HG03196 (cell line): ENCODE measurements at regions not wholly inside any gene's neighbourhood (a gene's known extent, or its start where the extent isn't known, plus 50 kb on each side); places are given as distances from the start of the nearest gene placed in this dataset.
"Not testable (repeated sequence)": the region's sequence is repeated elsewhere in the genome, so short reads cannot be mapped to it uniquely, and the experiment has no call there.

ENCODE experiments used
- ATAC-seq: cut with Tn5 transposase; IDR thresholded peaks from one replicate; pipeline ENCODE4 v1.9.1; 2021; ENCODE audit not compliant: unreplicated experiment

- peak; percentile 90 for ATAC-seq
Observed at GRCh38 chr12:75944097-75944904, 87.3 kb downstream of the PHLDA1 start.

DNA sequence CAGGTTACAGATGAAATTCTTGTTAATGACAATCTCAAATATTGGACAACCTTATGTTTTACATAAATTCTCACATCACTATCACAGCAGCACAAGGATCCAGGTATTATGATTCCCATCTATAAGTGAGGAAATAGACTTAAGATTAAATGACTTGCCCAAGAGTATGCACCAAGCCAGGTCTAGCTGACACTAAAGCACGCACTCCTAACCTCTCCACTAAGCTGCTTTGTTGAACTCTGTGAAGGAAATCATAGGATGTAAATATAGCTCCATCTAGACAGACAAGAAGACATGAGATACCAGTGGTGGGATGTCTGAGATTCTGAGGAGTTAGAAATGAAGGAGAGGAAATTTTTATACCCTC, 87.9 kb downstream of the PHLDA1 start:
- no peak for ATAC-seq

DNA sequence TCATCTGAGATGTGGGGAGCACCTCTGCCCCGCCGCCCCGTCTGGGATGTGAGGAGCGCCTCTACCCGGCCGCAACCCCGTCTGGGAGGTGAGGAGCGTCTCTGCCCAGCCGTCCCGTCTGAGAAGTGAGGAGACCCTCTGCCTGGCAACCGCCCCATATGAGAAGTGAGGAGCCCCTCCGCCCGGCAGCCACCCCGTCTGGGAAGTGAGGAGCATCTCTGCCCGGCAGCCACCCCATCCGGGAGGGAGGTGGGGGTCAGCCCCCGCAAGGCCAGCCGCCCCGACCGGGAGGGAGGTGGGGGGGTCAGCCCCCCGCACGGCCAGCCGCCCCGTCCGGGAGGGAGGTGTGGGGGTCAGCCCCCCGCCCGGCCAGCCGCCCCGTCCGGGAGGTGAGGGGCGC, 89.9 kb downstream of the PHLDA1 start:
- ATAC-seq, result not testable (repeated sequence)

DNA sequence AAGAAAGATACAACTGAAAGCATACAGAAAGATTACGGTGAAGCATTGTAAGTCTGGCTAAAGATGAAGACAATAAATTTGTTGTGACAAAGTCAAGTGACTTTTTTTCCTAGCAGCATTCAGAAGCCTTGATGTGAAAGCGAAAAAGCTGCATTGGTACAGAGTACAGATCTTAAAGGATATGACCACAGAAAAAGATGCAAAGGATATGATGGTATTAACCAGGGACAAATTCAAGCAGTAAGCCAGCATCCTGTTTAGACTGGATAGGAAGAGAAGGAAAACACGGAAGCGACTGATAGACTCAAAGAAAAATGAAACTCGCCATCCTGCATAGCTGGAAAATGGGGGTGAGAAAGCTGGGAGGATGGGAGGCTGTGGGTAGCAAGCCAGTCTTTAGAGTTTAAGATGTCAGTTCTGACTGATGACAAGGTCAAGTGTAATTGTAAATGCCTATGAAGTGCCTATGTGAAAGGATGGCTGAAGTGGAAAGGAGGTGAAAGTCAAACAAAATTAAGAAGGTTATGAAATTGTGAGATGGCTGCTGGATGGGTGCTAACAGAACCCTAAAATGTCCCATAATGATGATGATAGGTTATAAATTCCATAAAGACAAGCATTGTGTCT, 92.4 kb downstream of the PHLDA1 start:
- ATAC-seq, result no peak

DNA sequence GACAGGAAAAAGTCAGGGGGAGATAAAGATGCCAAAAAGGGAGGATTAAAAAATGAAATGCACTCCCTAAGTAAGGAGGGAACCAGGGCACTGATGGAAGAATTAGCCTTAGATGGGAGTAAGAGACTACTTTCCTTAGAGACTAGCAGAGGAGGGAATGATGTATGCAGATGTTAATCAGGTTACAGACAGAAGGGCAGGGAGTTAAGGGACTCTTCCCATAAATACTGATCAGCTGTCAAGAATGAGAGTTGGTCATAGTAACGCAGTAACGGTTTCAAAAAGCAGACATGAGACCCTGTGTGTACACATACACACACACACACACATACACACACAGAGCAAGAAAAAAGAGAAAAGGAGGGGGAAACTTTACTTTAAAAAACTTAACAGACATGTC, 93.4 kb downstream of the PHLDA1 start:
- no peak for ATAC-seq

DNA sequence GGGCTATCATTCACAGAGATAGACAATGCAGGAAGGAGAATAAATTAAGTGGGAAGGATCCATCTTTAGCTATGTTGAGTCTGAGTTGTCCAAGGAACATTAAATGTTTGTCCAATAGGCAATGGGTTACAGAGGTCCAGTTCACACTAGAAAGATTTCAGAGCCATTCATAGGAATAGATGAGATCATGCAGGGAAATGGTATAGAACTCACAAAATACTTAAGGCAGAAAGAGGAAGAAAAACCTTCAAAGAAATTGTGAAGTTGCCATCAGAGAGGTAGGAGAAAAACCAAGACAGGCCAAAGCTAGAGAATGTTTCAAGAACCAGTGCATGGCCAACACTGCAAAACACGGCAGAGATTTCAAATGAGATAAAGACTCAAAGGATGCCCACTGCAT, 94.1 kb downstream of the PHLDA1 start:
- no peak for ATAC-seq

DNA sequence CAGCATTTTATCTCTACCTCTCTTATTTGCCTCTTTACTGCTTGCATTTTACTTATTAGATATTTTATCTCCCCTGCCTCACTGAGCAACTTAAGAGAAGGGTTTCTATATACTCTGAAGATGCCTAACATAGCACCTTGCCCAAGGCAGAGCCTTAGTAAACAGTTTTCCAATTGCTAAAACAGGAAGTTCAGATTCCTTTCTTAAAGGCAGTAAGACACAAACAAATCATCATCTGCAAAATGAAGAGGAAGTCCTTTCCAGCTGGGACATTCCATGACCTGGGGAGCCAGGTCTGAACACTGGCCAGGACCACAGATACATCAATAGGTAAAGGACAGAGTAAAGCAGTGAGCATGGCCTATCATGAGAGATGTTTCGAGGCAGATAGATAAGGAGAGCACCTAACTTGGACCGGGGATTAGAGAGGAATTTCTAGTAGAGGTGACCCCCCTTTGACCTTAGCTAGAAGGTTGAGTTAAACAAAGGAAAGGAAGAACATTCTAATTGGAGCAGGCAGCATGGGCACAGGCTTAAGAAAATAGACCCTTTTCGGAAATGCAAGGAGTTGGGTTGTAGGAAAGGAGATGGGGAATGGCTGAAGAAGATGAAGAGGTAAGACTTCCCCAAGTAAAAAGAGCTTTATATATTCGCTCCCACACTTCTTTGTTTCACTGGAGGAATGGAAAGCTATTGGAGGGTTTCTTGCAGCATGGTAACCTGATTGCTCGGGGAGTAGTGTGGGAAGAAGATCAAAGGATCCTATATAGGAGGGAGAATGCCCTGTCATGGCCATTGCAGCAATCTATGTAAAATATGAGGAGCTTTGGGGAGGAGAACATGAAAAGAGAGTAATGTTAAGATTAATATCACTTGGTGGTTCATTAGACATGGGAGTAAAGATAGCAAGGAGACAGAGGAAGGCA, 94.8 kb downstream of the PHLDA1 start:
- no peak for ATAC-seq

DNA sequence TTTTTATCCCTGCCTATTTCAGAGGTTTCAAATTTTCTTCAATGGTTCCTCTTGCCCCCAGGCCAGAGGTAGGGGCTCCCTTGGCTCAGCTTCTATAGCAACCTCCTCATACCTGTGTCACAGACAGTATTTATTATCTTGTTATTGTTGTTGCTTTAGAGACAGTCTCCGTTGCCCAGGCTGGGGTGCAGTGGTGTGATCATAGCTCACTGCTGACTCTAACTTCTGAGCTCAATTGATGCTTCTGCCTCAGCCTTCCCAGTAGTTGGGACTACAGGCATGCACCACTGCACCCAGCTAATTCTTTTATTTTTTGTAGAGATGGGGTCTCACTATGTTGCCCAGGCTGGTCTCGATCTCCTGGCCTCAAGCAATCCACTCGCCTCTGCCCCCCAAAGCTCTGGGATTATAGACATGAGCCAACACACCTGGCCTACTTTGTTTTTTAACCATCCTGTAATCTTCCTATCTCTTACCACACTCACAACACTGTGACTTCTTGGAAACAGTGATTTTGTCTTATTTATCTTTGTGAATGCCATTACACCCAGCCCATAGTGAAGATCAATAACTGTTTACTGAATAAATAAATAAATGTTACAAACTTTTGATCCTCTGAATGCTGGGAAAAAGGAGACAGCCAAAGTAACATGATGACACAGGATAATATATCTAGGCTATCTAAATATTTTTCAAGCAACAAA, 95.9 kb downstream of the PHLDA1 start:
- ATAC-seq, result no peak

DNA sequence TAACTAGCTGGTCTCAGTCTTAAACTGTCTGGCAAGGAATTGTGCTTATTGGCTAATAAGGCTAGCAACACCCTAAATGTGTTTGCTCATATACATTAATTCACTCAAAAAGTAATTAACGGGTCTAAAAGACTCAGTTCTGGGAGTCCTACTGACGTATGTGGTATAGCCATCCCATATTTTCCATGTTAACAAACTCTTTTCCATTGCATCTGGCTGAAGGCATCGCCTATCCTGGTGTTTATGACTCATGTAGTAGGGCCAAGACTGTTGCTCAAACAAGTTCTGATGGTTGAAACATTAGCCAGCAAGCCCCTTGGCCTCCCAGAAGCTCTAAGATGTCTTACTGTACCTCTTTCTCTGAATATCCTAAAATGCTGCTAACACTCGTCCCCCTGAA, 98.5 kb downstream of the PHLDA1 start:
- no peak for ATAC-seq

- ATAC-seq, result no peak
Observed at GRCh38 chr12:75932241-75932640, 99.3 kb downstream of the PHLDA1 start.

DNA sequence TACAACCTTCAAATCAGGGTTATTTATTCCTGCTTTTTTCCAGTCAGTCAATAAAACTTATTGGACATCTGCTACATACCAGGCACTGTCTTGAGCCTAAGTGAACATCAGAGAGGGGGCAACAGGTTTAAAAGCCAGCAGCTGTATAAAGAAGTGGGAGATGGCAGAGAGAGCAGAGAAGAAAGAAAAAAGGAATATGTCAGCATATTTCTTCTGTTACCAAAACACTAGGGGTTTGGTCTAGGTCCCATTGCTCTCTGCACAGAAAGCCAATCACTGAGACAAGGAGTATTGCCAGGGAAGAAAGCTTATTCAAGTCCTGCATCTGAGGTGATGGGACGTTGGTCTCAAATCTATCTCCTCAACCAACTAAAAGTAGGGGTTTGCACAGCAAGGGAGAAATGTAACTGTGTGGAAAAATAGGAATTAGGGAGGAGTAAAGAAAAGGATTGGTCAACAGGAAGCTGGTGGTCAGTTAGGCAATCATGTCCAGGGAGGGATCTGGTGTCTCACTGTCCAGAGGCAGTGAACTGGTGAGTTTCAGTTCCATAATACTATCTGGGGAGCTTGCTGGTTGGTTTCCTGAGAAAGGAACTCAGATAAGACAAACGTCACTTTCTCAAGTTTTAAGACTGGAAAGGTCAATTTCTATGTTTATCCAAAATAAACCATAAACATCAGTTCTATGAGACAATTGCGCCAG, 107.5 kb downstream of the PHLDA1 start:
- ATAC-seq, result no peak

- ATAC-seq, result no peak
Observed at GRCh38 chr12:75922944-75923642, 108.5 kb downstream of the PHLDA1 start.

DNA sequence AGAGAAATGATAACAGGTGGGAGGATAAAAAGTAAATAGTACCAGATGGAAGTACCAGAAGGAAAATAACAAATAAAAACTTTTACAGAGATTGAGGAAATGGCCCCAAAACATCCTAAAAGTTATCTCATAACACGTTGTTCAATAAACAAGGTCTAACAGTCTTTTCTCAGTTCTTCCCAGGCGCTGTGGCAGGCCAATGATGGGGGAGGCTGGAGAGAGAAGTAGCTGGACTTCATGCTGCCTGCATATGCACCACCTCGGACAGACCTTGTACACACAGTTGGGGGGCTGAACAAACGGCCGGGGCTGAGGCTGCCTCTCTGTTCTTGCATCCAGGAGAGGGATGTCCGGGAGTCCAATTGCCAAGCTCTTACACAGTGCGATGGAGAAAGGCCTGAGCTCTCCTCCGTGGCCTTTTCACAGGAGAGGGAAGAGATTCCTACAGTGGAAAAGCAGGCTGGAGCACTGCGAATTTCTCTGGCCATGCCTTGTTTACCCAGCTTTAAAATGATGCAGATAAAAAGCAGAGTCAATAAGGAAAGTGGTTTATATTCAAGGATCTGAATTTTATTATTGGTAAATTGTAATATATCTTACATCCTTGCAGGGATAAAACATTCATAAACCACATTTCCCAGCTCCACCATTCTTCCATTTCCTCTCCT, 109.8 kb downstream of the PHLDA1 start:
- ATAC-seq, result no peak

GRCh38 chr12:75917715-75918114, 113.9 kb downstream of the PHLDA1 start:
- ATAC-seq, result no peak

DNA sequence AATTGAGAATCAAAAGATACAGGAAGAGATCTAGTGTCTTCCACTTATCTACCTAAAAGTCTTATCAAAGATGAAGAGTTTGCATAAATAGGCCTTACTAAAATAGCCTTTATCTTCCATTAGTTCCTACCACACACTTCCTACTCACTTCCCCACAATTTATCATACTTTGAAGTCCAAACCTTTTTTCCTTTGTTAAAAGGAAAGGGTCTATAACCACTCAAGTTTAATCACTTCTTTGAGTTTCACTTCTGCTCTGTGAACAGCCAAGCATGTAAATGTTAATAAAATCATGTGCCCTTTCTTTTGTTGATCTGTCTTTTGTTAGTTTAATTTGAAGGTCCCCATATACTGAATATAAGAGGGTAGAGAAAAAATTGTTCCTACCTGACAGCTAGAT, 114.5 kb downstream of the PHLDA1 start:
- ATAC-seq, result peak; percentile 59

- ATAC-seq, result no peak
Observed at GRCh38 chr12:75913502-75914351, 117.8 kb downstream of the PHLDA1 start.

DNA sequence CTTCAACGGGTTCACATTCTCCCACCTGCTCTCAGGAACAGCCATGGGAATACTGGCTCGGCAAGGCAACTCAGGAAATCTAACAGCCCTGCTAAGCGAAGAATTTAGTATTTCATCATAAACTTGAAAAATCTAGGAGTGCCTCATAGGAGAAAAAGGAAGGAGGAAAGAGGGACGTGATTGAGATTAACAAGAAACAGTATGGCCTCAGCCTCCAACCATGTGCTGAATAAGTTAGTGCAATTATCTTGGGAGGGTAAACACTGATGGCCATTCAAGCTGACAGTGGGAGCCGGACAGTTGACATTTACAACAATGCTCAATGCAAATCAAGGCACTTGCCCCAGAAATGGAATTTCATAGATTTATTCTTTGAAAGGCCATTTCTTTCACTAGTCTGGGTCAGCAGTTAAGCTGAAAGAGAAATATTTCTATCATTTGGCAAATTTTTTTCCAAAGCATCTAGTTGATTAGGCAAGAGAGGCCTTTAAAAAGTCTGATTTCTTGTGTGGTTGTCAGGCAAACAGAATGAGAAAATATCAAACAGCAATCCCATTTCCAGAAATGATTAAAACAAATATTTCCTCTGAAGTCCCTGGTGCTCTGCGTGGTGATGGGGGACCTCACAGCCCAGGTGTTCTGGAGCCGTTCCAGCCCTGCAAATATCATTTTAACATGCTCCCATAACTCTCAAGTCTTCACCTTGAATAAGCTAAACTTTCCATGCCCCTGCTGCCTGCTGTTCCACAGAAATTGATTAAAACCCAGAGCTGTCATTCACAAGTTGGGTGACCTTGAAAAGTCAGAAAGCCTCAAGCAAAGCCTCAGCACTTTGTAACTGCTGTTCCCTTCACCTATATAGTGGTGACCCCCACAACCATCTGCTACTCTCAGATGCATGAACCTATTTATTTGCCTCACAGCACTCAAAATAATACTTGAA, 121.6 kb downstream of the PHLDA1 start:
- ATAC-seq, result no peak
